ENCODE measurements at regions not wholly inside any gene's neighbourhood (a gene's known extent, or its start where the extent isn't known, plus 50 kb on each side); places are given as distances from the start of the nearest gene placed in this dataset.

DNA sequence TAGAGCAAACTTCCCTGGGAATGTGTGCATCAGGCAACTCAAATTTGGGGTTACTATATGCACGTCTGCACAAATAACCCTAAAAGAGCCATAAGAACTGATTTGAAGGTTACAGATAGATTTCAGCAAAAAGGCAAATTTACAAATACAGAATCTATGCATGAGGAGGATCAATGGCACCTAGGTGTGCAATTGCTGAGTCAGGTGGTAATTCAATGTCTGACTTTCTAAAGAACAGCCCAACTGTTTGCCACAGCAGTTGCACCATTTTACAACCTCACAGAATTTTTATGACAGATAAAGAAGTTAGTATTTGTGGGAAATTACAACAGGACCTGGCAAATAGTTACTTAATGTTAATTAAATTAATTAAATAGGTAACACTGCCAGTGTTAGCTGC is 405.5 kb downstream of the TMEM114 start:
- TF ChIP-seq POLR2A (IDR thresholded peaks at IDR 0.05; ENCODE audit: low read depth) (no peak), EP300 (IDR thresholded peaks at IDR 0.05) (no peak), POLR2AphosphoS5 (IDR thresholded peaks at IDR 0.05) (no peak)
- TF ChIP-seq, protein P1, sequence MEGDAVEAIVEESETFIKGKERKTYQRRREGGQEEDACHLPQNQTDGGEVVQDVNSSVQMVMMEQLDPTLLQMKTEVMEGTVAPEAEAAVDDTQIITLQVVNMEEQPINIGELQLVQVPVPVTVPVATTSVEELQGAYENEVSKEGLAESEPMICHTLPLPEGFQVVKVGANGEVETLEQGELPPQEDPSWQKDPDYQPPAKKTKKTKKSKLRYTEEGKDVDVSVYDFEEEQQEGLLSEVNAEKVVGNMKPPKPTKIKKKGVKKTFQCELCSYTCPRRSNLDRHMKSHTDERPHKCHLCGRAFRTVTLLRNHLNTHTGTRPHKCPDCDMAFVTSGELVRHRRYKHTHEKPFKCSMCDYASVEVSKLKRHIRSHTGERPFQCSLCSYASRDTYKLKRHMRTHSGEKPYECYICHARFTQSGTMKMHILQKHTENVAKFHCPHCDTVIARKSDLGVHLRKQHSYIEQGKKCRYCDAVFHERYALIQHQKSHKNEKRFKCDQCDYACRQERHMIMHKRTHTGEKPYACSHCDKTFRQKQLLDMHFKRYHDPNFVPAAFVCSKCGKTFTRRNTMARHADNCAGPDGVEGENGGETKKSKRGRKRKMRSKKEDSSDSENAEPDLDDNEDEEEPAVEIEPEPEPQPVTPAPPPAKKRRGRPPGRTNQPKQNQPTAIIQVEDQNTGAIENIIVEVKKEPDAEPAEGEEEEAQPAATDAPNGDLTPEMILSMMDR (IDR thresholded peaks at IDR 0.05): no peak

Measured in esophagus muscularis mucosa (tissue), 4 donors.